ENCODE measurements at regions not wholly inside any gene's neighbourhood (a gene's known extent, or its start where the extent isn't known, plus 50 kb on each side); places are given as distances from the start of the nearest gene placed in this dataset.

DNA sequence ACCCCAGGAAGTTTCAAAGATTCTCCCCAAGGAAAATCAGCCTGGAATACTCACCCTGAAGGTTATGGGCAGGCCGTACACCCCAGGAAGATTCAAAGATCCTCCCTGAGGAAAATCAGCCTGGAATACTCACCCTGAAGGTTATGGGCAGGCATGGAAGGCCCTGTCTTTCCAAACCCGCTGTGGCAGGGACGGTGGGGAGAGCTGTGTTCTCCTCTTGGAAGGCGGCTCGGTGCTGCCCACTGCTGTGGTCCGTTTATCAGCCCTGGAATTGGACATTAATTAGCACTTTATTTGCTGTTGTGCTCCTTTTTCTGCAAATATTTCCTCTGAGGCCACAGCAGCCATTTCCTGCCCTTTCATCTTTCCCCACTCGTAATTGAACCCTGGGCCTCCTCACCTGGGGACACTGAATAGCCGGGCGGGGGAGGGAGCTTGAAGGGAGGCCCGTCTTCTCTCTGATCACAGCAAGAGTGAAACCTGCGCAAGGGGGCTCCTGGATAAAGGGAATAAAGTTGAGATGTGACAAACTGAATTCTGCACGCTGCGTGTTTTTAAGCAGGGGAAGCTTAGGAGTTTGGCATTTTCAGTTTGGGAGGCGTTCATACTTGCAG is 308.7 kb upstream of the SALL3 start:
- WGBS, result 56% methylated on average over 13 of the region's 14 CpGs
- DNase-seq, result no peak
- H3K36me3 ChIP-seq (ENCODE audit: control insufficient read depth in 1 of 2, insufficient read depth in 2 of 2, low read depth in 1 of 2, low read length in 2 of 2), result no peaks in the 10 kb centered on the region

GRCh38 chr18:78671551-78671950 is 308.1 kb upstream of the SALL3 start:
- Histone ChIP-seq H2BK15ac (ENCODE audit: low read depth, poor library complexity, severe bottlenecking) (no peak overlapping the region), H3K4me3 (ENCODE audit: insufficient read depth in 1 of 2, low read depth in 1 of 2, low read length in 2 of 2) (no peak overlapping the region), H3K36me3 (ENCODE audit: control insufficient read depth in 1 of 2, insufficient read depth in 2 of 2, low read depth in 1 of 2, low read length in 2 of 2) (no peaks in the 10 kb centered on the region), H4K91ac (ENCODE audit: low read length) (no peak overlapping the region), H2BK120ac (ENCODE audit: low read depth, low read length) (no peak overlapping the region), H3K79me1 (replicated peaks; ENCODE audit: low read length, poor library complexity, severe bottlenecking) (no peaks in the 10 kb centered on the region), H2BK12ac (ENCODE audit: low read length in 2 of 2) (no peak overlapping the region), H4K8ac (ENCODE audit: low read length) (no peak overlapping the region), H3K4me2 (ENCODE audit: low read length, poor library complexity, severe bottlenecking) (no peak overlapping the region), H2AK5ac (ENCODE audit: low read length, severe bottlenecking) (no peak overlapping the region), H3K9me3 (ENCODE audit: control insufficient read depth, low read length) (no peaks in the 10 kb centered on the region), H3K18ac (ENCODE audit: low read depth in 1 of 2, low read length in 2 of 2) (no peak overlapping the region), H2AFZ (ENCODE audit: low read depth, low read length) (no peak overlapping the region), H3K27me3 (ENCODE audit: control insufficient read depth in 1 of 2, insufficient read depth in 1 of 2, low read length in 2 of 2) (no peaks in the 10 kb centered on the region), H3K27ac (ENCODE audit: low read length, poor library complexity, severe bottlenecking) (no peak overlapping the region), H3K9ac (ENCODE audit: low read length) (no peak overlapping the region), H3K4me1 (ENCODE audit: control insufficient read depth, insufficient read depth, low read depth, low read length) (no peaks in the 10 kb centered on the region), H3K4ac (ENCODE audit: low read depth in 1 of 2, low read length in 2 of 2) (no peak overlapping the region), H3K23ac (ENCODE audit: low read length in 2 of 2) (no peak overlapping the region), H3K14ac (ENCODE audit: low read length in 2 of 2) (no peak overlapping the region), H2BK5ac (ENCODE audit: low read depth, low read length, poor library complexity, severe bottlenecking) (no peak overlapping the region)
- no peak for DNase-seq
- WGBS, result 77% methylated on average over 15 of the region's 15 CpGs

More for the DNA sequence above, 308.7 kb upstream of the SALL3 start:
- no peaks in the 10 kb centered on the region for H3K27me3 ChIP-seq (ENCODE audit: control insufficient read depth in 1 of 2, insufficient read depth in 1 of 2, low read length in 2 of 2)
- H3K4me1 ChIP-seq (ENCODE audit: control insufficient read depth, insufficient read depth, low read depth, low read length), result no peaks in the 10 kb centered on the region
- no peak overlapping the region for H3K14ac ChIP-seq (ENCODE audit: low read length in 2 of 2)
- no peak overlapping the region for H2AK5ac ChIP-seq (ENCODE audit: low read length, severe bottlenecking)
- H2BK5ac ChIP-seq (ENCODE audit: low read depth, low read length, poor library complexity, severe bottlenecking), result no peak overlapping the region
- H3K4ac ChIP-seq (ENCODE audit: low read depth in 1 of 2, low read length in 2 of 2), result no peak overlapping the region
- H3K23ac ChIP-seq (ENCODE audit: low read length in 2 of 2), result no peak overlapping the region
- no peaks in the 10 kb centered on the region for H3K9me3 ChIP-seq (ENCODE audit: control insufficient read depth, low read length)
- no peak overlapping the region for H2BK120ac ChIP-seq (ENCODE audit: low read depth, low read length)
- no peak overlapping the region for H3K27ac ChIP-seq (ENCODE audit: low read length, poor library complexity, severe bottlenecking)
- no peak overlapping the region for H3K9ac ChIP-seq (ENCODE audit: low read length)
- H3K4me3 ChIP-seq (ENCODE audit: insufficient read depth in 1 of 2, low read depth in 1 of 2, low read length in 2 of 2), result no peak overlapping the region
- H4K91ac ChIP-seq (ENCODE audit: low read length), result no peak overlapping the region
- no peaks in the 10 kb centered on the region for H3K79me1 ChIP-seq (replicated peaks; ENCODE audit: low read length, poor library complexity, severe bottlenecking)
- no peak overlapping the region for H3K18ac ChIP-seq (ENCODE audit: low read depth in 1 of 2, low read length in 2 of 2)
- no peak overlapping the region for H4K8ac ChIP-seq (ENCODE audit: low read length)
- no peak overlapping the region for H2BK15ac ChIP-seq (ENCODE audit: low read depth, poor library complexity, severe bottlenecking)
- no peak overlapping the region for H2AFZ ChIP-seq (ENCODE audit: low read depth, low read length)
- no peak overlapping the region for H3K4me2 ChIP-seq (ENCODE audit: low read length, poor library complexity, severe bottlenecking)
- no peak overlapping the region for H2BK12ac ChIP-seq (ENCODE audit: low read length in 2 of 2)

- Histone ChIP-seq H3K27me3 (ENCODE audit: control insufficient read depth in 1 of 2, insufficient read depth in 1 of 2, low read length in 2 of 2) (no peaks in the 10 kb centered on the region), H3K18ac (ENCODE audit: low read depth in 1 of 2, low read length in 2 of 2) (no peak overlapping the region), H3K4ac (ENCODE audit: low read depth in 1 of 2, low read length in 2 of 2) (no peak overlapping the region), H3K4me1 (ENCODE audit: control insufficient read depth, insufficient read depth, low read depth, low read length) (no peaks in the 10 kb centered on the region), H4K8ac (ENCODE audit: low read length) (no peak overlapping the region), H3K14ac (ENCODE audit: low read length in 2 of 2) (no peak overlapping the region), H3K4me2 (ENCODE audit: low read length, poor library complexity, severe bottlenecking) (no peak overlapping the region), H3K4me3 (ENCODE audit: insufficient read depth in 1 of 2, low read depth in 1 of 2, low read length in 2 of 2) (no peak overlapping the region), H3K79me1 (replicated peaks; ENCODE audit: low read length, poor library complexity, severe bottlenecking) (no peaks in the 10 kb centered on the region), H3K9ac (ENCODE audit: low read length) (no peak overlapping the region), H2BK120ac (ENCODE audit: low read depth, low read length) (no peak overlapping the region), H3K27ac (ENCODE audit: low read length, poor library complexity, severe bottlenecking) (no peak overlapping the region), H3K23ac (ENCODE audit: low read length in 2 of 2) (no peak overlapping the region), H2BK5ac (ENCODE audit: low read depth, low read length, poor library complexity, severe bottlenecking) (no peak overlapping the region), H4K91ac (ENCODE audit: low read length) (peak overlapping the region; percentile 29), H2BK15ac (ENCODE audit: low read depth, poor library complexity, severe bottlenecking) (no peak overlapping the region), H3K9me3 (ENCODE audit: control insufficient read depth, low read length) (no peaks in the 10 kb centered on the region), H2AFZ (ENCODE audit: low read depth, low read length) (no peak overlapping the region), H2AK5ac (ENCODE audit: low read length, severe bottlenecking) (no peak overlapping the region), H3K36me3 (ENCODE audit: control insufficient read depth in 1 of 2, insufficient read depth in 2 of 2, low read depth in 1 of 2, low read length in 2 of 2) (no peaks in the 10 kb centered on the region), H2BK12ac (ENCODE audit: low read length in 2 of 2) (no peak overlapping the region)
- DNase-seq, result no peak
- WGBS, result 84% methylated on average over 21 of the region's 21 CpGs
Observed at GRCh38 chr18:78672862-78673446, 306.7 kb upstream of the SALL3 start.

DNA sequence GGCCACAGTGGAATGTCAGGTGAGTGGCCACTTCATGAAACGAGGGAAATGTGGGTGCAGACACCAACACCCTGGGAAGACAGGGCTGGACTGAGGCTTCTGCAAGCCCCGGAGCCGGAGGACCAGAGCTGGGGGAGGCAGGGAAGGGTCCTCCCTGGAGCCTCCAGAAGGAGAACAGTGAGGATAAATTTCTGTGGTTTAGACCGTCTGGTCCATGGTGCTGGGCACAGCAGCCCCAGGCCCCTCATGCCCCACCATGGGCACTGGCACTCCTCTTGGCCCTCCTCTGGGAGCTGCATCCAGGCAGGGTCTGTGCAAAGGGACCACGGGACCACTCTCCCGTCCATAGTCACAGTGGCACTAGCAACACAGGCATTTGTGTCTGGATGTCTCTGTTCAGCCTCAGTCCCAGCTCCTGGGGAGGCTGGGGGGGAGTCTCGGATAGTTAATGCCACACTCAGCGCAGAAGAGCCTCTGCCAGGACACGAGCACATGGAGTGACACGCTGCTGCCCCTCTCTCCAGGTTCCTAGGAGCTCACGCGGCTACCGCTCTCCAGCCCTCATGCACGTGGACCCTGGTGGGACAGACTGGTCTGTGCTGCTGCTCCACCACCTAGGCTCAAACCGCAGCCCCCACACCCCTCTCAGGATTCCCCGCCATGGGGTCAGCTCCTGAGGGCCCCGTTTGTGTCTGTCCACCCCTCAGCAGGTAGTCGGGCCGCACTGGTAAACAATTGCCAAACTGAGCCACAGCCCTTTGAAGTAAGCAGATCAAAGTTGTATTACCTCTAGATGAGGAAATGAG is 305.9 kb upstream of the SALL3 start:
- H2AFZ ChIP-seq (ENCODE audit: low read depth, low read length), result no peak overlapping the region
- H3K4ac ChIP-seq (ENCODE audit: low read depth in 1 of 2, low read length in 2 of 2), result no peak overlapping the region
- H3K79me1 ChIP-seq (replicated peaks; ENCODE audit: low read length, poor library complexity, severe bottlenecking), result no peaks in the 10 kb centered on the region
- no peaks in the 10 kb centered on the region for H3K4me1 ChIP-seq (ENCODE audit: control insufficient read depth, insufficient read depth, low read depth, low read length)
- H3K9ac ChIP-seq (ENCODE audit: low read length), result no peak overlapping the region
- no peak overlapping the region for H4K8ac ChIP-seq (ENCODE audit: low read length)
- WGBS, result 87% methylated on average over 19 of the region's 19 CpGs
- H3K9me3 ChIP-seq (ENCODE audit: control insufficient read depth, low read length), result no peaks in the 10 kb centered on the region
- no peak overlapping the region for H2BK5ac ChIP-seq (ENCODE audit: low read depth, low read length, poor library complexity, severe bottlenecking)
- no peak overlapping the region for H3K23ac ChIP-seq (ENCODE audit: low read length in 2 of 2)
- no peak overlapping the region for H4K91ac ChIP-seq (ENCODE audit: low read length)
- no peak overlapping the region for H3K4me2 ChIP-seq (ENCODE audit: low read length, poor library complexity, severe bottlenecking)
- H3K27me3 ChIP-seq (ENCODE audit: control insufficient read depth in 1 of 2, insufficient read depth in 1 of 2, low read length in 2 of 2), result no peaks in the 10 kb centered on the region
- no peak overlapping the region for H2BK120ac ChIP-seq (ENCODE audit: low read depth, low read length)
- DNase-seq, result no peak
- H2BK15ac ChIP-seq (ENCODE audit: low read depth, poor library complexity, severe bottlenecking), result no peak overlapping the region
- no peak overlapping the region for H3K27ac ChIP-seq (ENCODE audit: low read length, poor library complexity, severe bottlenecking)
- H3K18ac ChIP-seq (ENCODE audit: low read depth in 1 of 2, low read length in 2 of 2), result no peak overlapping the region
- H3K14ac ChIP-seq (ENCODE audit: low read length in 2 of 2), result no peak overlapping the region
- H2BK12ac ChIP-seq (ENCODE audit: low read length in 2 of 2), result no peak overlapping the region
- no peak overlapping the region for H2AK5ac ChIP-seq (ENCODE audit: low read length, severe bottlenecking)
- H3K4me3 ChIP-seq (ENCODE audit: insufficient read depth in 1 of 2, low read depth in 1 of 2, low read length in 2 of 2), result no peak overlapping the region
- no peaks in the 10 kb centered on the region for H3K36me3 ChIP-seq (ENCODE audit: control insufficient read depth in 1 of 2, insufficient read depth in 2 of 2, low read depth in 1 of 2, low read length in 2 of 2)

All from mesenchymal stem cell (in vitro differentiated cells and primary cell).